Prostate gland (tissue), 2 donors: ENCODE measurements at regions not wholly inside any gene's neighbourhood (a gene's known extent, or its start where the extent isn't known, plus 50 kb on each side); places are given as distances from the start of the nearest gene placed in this dataset.

Experiments
- DNase-seq: peaks from one replicate; pipeline ENCODE4 v3.0.0-alpha.2; 2019; ENCODE audit warnings: low spot score
- H3K27ac ChIP-seq, 2 donors: fragments of 200-600 bp; sonication (generic); 2 replicates each; pipeline ENCODE4 v1.5.1; 2017 to 2019
- H3K27me3 ChIP-seq: fragments of 200-600 bp; sonication (generic); replicated peaks from 2 replicates; pipeline ENCODE4 v1.5.1; 2019; ENCODE audit not compliant: insufficient read depth
- H3K36me3 ChIP-seq, 2 donors: fragments of 200-600 bp; sonication (generic); 1 replicate in 1 of 2; 2 replicates in 1 of 2; pipeline versions ENCODE4 v1.5.1 to v1.8.1; 2017 to 2019
- H3K4me1 ChIP-seq: fragments of 200-600 bp; sonication (generic); replicated peaks from 2 replicates; pipeline ENCODE4 v1.5.1; 2019
- H3K4me3 ChIP-seq, 2 donors: fragments of 200-600 bp; sonication (generic); 2 replicates each; pipeline ENCODE4 v1.5.1; 2017 to 2019
- H3K9me3 ChIP-seq: fragments of 200-600 bp; sonication (generic); 2 replicates; pipeline ENCODE4 v1.5.1; 2017
- CTCF ChIP-seq, 4 experiments: fragments of 200-600 bp in 2 of 4; fragments of 450-650 bp in 2 of 4; sonication (generic) in 2 of 4; IDR thresholded peaks; 1 replicate in 3 of 4; 2 replicates in 1 of 4; pipeline ENCODE4 v1.5.1; 2016 to 2019; ENCODE audit warnings: antibody characterized with exemption in 4 of 4, mild to moderate bottlenecking in 2 of 4, moderate library complexity in 2 of 4
- POLR2A ChIP-seq: fragments of 450-650 bp; IDR thresholded peaks from one replicate; pipeline ENCODE4 v1.6.1; 2016; ENCODE audit warnings: antibody characterized with exemption, mild to moderate bottlenecking
- POLR2AphosphoS5 ChIP-seq: sonication (generic); formaldehyde crosslinking; IDR thresholded peaks from one replicate; pipeline ENCODE4 v1.6.1; 2017; ENCODE audit warnings: antibody characterized with exemption
- WGBS: methylation state at CpG from one replicate; pipeline ENCODE4 v1.1.5; 2018; 5-methylcytosine and 5-hydroxymethylcytosine counted together
- intact Hi-C: fragments of 100-400 bp; cut with DNase I; formaldehyde crosslinking; loops from one replicate; pipeline ENCODE4 v1.14.2; 2022

- 87% methylated on average over 1 of the region's 1 CpG for WGBS
- Histone ChIP-seq H3K9me3 (no peaks in the 10 kb centered on the region), H3K4me3 (no peak overlapping the region), H3K27ac (no peak overlapping the region), H3K4me1 (no peaks in the 10 kb centered on the region), H3K36me3 (no peaks in the 10 kb centered on the region), H3K27me3 (no peaks in the 10 kb centered on the region)
- intact Hi-C loops, result no loop called here
- no peak for DNase-seq
- no peak for TF ChIP-seq POLR2AphosphoS5
- no peak for TF ChIP-seq POLR2A
- TF ChIP-seq CTCF (IDR thresholded peaks at IDR 0.05), result no peak
Observed at GRCh38 chr6:94680669-94681212, 896.6 kb upstream of the MANEA start.

GRCh38 chr6:94673251-94673650 lies 904.1 kb upstream of the MANEA start:
- Histone ChIP-seq H3K4me3 (no peak overlapping the region), H3K27ac (no peak overlapping the region), H3K9me3 (no peaks in the 10 kb centered on the region), H3K36me3 (no peaks in the 10 kb centered on the region), H3K4me1 (no peaks in the 10 kb centered on the region), H3K27me3 (no peaks in the 10 kb centered on the region)
- TF ChIP-seq POLR2A (no peak), POLR2AphosphoS5 (no peak), CTCF (IDR thresholded peaks at IDR 0.05) (no peak)
- no peak for DNase-seq
- intact Hi-C loops, result no loop called here
- WGBS, result 43% methylated on average over 1 of the region's 1 CpG

- intact Hi-C loops, result no loop called here
- WGBS, result 67% methylated on average over 3 of the region's 3 CpGs
- no peak overlapping the region for H3K27ac ChIP-seq
- no peak overlapping the region for H3K4me3 ChIP-seq
- no peaks in the 10 kb centered on the region for H3K9me3 ChIP-seq
- H3K27me3 ChIP-seq, result no peaks in the 10 kb centered on the region
- no peak for DNase-seq
- H3K36me3 ChIP-seq, result no peaks in the 10 kb centered on the region
- no peak for TF ChIP-seq POLR2A
- no peak for TF ChIP-seq CTCF (IDR thresholded peaks at IDR 0.05)
- no peak for TF ChIP-seq POLR2AphosphoS5
- no peaks in the 10 kb centered on the region for H3K4me1 ChIP-seq
Observed at GRCh38 chr6:94670017-94670416, 907.3 kb upstream of the MANEA start.

GRCh38 chr6:94668876-94669275 lies 908.5 kb upstream of the MANEA start:
- DNase-seq, result no peak
- no peaks in the 10 kb centered on the region for H3K27me3 ChIP-seq
- no peaks in the 10 kb centered on the region for H3K4me1 ChIP-seq
- intact Hi-C loops, result no loop called here
- no peaks in the 10 kb centered on the region for H3K36me3 ChIP-seq
- TF ChIP-seq POLR2AphosphoS5, result no peak
- TF ChIP-seq POLR2A, result no peak
- no peak for TF ChIP-seq CTCF (IDR thresholded peaks at IDR 0.05)
- H3K27ac ChIP-seq, result no peak overlapping the region
- no peak overlapping the region for H3K4me3 ChIP-seq
- no peaks in the 10 kb centered on the region for H3K9me3 ChIP-seq

- intact Hi-C loops, result no loop called here
- H3K36me3 ChIP-seq, result no peaks in the 10 kb centered on the region
- H3K27ac ChIP-seq, result no peak overlapping the region
- TF ChIP-seq CTCF (IDR thresholded peaks at IDR 0.05), result no peak
- no peak for DNase-seq
- H3K4me1 ChIP-seq, result no peaks in the 10 kb centered on the region
- no peak overlapping the region for H3K4me3 ChIP-seq
- H3K9me3 ChIP-seq, result no peaks in the 10 kb centered on the region
- WGBS, result 69% methylated on average over 4 of the region's 4 CpGs
- no peaks in the 10 kb centered on the region for H3K27me3 ChIP-seq
Observed at GRCh38 chr6:94658929-94659328, 918.4 kb upstream of the MANEA start.
